HG03439 (cell line): ENCODE measurements at regions not wholly inside any gene's neighbourhood (a gene's known extent, or its start where the extent isn't known, plus 50 kb on each side); places are given as distances from the start of the nearest gene placed in this dataset.
"Not testable (repeated sequence)": the region's sequence is repeated elsewhere in the genome, so short reads cannot be mapped to it uniquely, and the experiment has no call there.

ENCODE experiments used
- ATAC-seq: cut with Tn5 transposase; IDR thresholded peaks from one replicate; pipeline ENCODE4 v1.9.1; 2021; ENCODE audit warnings: mild to moderate bottlenecking, moderate library complexity; ENCODE audit not compliant: unreplicated experiment

DNA sequence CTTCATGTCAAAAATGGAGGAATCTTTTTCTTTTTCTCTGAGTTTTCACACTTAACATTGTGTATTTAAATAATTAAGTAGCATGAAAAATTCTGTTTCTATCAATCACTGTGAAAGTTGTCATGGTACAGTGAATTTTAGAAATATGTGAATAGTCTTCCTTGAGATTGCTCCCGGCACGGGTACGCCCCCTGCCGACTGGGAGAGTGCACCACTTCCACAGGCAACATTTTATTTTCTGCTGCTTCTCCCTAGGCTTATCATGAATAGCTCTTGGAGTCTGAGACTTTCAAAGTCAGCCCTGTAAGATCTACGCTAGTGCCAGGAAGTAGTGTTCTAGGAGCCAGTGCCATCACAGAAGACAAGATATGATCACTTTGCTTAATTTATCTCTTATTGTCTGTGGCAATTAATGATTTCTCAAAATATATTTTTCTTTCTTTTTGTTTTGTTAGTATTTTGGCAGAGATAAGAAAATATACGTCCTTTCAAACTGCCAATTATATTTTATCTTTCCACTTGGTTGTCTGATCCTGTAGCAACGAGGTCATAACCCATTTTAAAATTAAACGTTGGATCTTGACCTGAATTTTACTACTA lies 763.8 kb upstream of the AADAT start:
- ATAC-seq = peak; percentile 75

DNA sequence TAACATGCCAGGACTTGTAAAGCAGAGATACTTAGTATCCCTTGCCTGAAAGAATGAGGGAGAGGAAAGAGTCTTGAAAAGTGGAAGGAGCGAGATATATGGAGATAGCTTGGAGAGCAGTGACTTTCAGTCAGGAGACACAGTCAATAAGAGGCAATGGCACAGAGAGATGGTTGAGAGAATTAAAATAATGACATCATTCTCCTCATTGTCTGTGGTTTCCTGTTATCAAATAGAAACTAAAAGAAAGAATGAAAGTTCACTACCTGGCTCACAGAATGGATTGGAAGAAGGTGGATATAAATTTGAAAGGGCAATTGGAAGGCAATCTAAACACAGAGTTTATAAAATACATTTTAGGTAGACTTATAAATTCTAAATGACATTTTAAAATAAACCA lies 760.2 kb upstream of the AADAT start:
- peak; percentile 58 for ATAC-seq

DNA sequence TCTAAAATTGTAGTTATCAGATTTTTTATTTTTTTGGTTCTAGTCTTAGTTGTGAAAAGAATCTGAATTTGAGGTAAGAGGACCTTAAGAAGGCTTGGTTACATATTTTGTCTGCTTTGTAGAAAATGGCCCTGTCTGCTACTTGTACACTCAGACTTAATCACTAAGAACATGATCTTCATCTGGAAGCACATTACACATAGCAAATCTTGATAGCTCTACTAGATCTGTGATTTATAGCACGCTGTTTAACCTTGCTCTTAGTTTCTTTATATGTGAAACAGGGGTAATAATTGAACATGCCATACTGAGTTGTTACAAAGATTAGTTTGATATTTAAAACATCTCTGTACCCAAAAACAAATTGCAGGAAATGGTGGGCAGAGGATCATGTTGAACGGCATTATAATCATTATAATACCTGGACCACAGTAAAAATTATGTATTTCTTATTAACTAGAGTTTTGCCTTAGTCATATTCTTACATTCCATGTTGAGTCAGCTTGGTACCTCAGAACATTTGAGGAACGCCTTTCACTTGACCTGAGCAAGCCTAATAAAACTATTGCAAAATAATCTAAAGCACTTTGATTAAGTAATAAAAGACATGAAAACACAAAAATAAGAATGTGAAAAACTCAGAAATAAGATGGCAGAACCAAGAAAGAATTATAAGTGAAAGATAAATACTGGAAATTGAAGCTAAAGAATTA lies 738.0 kb upstream of the AADAT start:
- ATAC-seq = no peak

DNA sequence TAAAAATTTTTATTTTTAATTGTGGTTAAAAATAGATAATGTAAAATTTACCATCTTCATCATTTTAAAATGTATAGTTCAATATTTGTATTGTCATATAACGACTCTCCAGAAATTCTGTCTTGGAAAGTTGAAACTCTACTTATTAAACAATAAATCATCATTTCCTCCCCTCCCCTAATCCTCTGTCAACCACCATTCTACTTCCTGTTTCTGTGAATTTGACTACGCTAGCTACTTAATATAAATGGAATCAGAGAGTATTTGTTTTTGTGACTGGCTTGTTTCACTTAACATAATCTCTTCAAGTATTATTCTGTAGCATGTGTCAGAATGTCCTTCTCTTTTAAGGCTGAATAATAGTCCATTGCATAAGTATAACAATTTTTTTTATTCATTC lies 729.0 kb upstream of the AADAT start:
- no peak for ATAC-seq

DNA sequence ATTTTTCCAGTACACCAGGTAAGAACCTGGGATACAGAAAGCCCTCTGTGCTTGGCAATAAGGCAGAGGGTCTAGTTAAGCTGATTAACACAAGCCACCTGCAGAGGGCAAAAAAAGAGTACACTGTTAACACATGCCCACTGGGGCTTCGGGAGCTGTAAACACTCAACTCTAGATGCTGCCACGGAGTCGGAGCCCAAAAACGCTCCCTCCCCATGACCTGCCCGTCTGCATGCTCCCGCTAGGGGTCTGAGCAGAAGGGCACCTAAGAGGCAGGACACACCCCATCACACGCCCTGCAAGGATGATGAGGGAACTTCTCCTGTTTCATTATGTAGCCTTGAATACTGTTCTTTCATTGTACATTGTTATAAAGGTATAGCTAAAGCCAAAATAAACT lies 715.6 kb upstream of the AADAT start:
- no peak for ATAC-seq

DNA sequence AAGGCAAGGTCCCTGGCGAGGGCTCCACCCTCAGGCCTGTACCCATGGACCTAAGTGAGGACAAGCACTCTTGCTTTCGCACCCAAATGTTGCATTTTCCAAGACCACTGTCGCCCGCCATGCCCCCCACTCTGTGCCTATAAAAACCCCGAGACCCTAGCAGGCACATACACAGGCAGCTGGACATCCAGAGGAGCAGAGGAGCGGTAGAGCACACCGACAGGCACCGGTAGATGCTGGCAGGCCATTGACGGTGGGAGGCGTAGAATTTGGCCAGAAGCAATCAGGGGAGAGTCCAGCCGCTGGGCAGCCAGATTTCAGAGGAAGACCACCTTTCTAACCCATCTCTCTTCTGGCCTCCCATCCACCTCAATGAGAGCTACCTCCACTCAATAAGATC lies 715.2 kb upstream of the AADAT start:
- no peak for ATAC-seq

DNA sequence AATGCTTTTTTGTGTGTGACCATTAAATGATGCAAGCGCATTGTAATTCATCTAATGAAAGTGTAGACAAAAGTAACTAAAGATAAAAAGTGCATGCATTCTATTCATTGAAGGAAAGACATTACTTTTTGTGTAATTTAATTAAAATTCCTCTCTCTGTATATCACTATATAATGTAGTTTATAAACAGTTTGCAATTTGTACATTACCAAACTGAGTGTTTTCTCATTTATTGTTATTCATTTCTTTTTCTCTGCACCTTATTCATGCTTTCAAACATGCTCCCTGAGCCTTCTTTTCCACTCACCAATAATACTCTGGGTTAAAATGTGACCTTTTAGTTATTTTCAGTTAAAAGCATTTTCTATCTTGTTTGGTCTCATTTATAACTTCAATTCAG lies 713.7 kb upstream of the AADAT start:
- no peak for ATAC-seq

DNA sequence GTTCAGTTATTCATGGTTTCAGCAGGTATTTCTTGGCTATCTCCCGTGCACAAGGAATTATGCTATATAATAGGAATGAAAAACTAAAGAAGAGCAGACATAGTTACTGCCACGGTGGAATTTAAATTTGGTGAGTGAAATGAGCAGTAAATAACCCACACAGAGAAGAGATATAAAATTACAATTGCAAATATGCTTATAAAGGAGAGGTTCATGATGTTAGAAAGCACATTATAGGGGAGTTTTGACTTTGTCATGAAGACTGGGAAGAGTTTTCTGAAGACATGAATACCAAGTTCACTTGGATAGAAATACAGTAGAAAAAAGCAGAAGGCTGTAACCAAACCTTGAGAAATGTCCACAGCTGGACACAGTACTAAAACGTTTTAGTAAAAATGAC lies 712.0 kb upstream of the AADAT start:
- no peak for ATAC-seq

DNA sequence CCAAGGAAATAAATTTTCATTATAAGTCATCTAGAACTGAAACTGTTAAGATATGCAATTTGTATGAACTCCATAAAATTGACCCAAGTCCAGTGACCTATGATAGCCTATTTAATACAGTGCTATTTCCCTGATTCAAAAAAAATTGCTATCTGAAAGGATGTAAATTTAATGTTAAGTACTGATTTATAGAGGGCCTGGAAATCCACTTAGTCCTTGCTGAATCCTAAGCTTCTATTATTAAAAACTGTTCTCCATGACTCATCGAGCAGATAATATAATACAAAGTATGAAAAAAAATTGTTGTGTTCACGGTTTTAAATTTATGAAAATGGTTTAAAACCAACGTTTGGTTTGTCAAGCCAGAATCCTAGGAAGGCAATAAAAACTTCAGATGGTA lies 704.8 kb upstream of the AADAT start:
- ATAC-seq = no peak

DNA sequence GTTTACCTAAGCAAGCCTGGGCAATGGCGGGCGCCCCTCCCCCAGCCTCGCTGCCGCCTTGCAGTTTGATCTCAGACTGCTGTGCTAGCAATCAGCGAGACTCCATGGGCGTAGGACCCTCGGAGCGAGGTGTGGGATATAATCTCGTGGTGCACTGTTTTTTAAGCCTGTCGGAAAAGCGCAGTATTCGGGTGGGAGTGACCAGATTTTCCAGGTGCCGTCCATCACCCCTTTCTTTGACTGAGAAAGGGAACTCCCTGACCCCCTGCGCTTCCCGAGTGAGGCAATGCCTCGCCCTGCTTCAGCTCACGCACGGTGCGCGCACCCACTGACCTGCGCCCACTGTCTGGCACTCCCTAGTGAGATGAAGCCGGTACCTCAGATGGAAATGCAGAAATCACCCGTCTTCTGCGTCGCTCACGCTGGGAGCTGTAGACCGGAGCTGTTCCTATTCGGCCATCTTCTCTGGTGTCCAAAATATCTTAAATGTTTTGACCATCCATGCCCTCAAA lies 698.8 kb upstream of the AADAT start:
- ATAC-seq = not testable (repeated sequence)

DNA sequence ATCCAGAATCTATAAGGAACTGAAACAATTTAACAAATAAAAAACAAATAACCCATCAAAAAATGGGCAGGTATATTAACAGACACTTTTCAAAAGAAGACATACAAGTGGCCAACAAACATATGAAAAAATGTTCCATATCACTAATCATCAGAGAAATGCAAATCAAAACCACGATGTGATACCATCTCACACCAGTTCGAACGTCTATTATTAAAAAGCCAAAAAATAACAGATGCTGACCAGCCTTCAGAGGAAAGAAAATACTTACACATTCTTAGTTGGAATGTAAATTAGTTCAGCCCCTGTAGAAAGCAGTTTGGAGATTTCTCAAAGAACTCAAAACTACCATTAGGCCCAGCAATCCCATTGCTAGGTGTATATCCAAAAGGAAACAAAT lies 687.9 kb upstream of the AADAT start:
- no peak for ATAC-seq

DNA sequence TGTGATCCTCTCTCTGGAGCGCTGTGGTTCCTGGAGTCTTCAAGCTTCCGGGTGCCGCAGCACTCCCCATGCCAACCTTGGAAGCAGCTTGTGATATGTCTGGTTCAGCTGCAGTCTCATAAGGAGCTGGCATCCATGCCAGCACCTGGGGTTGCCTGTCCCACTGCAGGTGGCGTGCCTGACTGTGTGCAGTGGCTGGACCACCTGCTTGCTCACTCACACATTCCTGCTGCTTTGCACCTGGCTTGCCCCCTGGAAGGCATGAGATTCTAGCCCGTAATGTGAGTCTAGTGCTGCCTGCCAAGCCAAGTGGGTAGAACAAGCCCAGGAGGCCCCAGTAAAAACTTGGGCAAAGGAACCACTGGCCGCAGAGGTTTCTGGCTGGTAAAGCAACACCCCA lies 687.2 kb upstream of the AADAT start:
- no peak for ATAC-seq

DNA sequence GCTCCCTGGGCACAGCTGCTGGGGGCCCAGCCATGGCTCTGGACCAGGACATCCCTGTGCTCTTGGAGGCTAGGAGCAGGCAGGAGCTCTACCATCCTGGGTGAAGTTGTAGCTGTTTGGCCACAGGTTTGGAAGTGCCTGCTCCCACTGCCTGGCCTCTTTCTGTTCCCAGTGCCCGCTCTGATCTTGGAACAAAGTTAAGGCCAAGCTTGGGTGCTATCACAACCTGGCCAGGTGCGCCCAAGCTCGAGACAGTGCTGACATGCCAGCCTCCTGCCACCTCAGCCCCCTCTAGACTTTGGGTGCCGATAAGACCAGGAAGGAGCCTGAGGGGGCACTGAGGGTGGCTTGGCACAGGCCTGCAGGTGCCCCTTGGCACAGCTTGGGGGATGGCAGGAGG lies 686.1 kb upstream of the AADAT start:
- ATAC-seq = no peak

DNA sequence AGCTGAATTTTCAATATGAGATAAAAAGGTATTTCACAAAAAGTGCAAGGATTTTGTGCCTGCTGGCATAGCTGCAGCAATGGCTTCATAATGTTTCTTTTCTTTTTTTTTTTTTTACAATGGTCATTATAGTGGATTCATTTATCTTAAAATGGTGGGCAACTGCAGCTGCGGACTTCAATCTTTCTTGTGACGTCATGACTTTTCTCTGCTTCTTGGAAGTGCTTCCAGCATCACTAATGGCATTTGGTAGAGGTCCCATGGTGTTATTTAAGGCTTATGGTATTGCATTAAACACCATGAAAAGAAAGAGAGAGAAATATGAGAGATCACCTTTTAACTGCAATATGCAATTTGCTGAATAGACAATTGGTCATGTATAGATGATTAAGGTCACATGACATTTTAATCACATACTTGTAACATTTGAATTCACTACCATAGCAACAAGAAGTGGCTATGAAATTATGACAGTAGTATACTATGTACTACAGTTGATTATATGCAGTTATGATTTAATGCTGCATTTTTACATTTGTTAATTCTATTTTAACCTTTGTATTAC lies 684.0 kb upstream of the AADAT start:
- ATAC-seq = no peak

DNA sequence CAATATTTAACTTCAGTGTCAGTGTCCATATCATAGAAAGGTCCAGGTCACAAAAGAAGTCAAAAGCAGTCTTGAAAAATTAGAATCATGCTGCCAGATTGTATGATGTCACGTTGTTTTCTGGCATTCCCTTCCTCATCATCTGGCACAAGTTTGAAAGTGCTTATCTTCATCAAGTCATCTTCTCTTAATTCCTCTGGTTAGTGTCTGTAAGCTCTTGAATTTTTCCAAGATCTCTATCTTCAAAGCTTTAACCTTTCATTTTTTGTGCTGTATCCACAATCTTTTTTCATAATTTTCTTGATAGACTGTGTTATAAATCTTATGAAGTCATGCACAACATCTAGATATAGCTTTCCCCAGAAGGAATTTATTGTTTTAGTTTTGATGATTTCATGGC lies 682.7 kb upstream of the AADAT start:
- ATAC-seq = no peak

DNA sequence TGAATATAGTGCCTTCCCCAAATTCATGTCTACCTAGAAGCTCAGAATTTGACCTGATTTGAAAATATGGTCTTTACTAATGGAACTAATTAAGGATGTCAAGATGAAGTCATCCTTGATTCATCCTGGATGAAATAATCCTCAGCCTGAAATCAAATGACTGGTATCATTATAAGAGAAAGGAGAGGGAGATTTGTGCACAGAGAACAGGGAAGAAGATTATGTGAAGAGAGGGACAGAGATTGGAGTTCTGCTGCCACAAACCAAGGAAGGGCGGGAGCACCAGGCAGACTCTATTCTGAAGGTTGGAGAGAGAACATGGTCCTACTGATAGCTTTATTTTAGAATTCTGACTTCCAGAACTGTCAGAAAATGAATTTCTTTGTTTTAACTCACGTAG lies 680.9 kb upstream of the AADAT start:
- ATAC-seq = no peak

DNA sequence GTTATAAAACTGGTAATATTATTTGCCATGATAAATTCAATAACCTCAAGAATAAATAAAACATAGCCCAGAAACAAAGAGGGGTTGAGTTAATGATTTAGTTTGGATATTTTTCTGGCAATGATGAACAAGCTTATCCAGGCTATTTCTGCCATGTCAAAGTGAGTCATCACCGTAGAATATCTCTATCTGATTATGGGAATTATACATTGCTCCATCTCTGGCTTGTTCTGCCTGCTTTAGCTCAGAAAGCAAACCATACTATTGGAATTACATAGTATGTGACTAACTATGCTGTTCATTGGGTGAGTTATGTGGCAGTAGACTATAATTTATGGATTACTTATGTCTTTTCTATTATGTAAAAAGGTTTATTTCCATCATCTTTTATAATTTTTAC lies 680.1 kb upstream of the AADAT start:
- no peak for ATAC-seq

DNA sequence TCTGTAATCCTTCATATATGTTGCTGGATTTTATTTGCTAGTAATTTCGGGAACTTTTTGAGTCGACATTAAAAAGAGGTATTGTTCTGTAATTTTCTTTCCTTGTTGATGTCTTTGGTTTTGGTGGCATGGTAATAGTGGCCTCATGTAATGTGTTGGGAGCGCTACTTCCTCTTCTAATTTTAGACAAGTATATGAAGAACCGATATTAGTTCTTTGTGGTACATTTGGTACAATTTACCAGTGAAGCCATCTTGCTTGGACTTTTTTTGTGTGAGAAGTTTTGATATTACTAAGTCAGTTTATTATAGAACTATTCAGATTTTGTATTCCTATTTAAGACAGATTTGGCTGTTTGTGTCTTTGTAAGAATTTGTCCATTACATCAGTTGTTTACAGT lies 669.2 kb upstream of the AADAT start:
- no peak for ATAC-seq

DNA sequence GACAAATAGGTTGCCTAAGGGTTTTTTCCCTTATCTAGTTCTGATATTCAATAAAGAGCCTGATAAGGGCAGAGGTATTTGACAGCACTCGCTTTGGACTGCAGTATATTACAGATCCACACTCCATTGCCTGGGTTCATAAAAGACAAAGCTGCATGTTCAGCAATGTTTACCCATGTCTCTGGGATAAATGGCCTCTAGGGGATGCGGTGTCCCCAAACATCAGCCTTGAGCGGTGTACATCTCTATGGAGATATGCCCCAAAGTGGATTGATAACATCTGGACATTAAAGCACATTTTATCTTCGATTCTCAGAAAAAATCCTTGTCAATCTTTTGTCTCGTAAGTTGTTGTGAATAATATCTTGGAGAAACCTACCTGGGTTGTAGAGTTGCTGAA lies 660.8 kb upstream of the AADAT start:
- ATAC-seq = no peak

DNA sequence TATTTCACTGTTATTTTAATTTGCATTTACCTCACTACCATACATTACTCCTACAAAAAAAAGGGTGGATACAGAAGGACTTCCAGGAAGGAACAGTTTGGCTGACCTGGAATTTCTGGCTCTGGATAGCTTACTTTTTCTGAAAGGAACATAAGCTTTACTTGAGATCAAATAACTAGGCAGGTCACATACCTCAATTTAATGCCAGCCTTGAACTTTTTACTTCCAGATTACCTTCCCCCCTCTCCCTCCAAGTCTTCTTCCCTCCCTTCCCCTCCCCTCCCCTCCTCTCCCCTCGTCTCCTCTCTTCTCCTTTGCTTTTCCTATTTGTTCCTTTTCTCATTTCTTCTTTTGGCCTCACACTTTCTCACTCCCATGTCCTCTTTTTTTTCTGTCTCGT lies 659.2 kb upstream of the AADAT start:
- no peak for ATAC-seq

DNA sequence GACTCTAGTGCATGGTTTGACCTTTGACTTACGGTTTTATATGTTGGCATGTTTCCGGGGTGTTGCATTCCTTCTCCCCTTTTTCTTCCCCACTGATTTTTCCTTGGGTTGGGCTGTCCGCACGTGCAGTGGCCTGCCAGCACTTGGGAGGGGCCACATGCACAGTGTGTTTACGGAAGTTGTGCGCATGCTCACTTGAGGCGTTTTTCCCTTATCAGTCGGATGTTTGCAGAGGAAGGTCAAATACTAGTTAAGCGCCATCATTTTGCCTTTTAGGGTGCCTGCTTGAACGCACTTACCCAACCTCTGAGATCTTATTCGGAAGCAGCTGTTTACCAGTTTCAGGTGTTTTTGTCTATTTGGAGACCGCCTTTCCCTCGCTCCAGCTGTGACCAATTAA lies 653.9 kb upstream of the AADAT start:
- no peak for ATAC-seq

DNA sequence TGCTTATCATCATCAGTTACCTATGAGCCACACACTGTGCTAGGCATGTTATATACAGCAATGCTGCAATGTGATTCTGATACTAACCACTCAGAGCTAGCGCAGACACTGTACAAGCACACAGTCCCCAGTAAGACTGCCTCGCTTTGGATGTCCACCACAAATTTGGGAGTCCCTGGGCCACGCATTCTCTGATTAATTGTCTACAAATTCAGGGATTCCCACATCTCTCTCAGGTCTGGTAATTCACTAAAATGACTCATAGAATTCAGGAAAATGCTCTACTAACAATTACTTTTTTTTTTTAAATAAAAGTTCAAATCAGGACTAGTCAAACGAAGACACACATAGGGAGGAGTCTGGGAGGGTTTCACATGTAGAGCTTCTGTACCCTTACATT lies 652.1 kb upstream of the AADAT start:
- no peak for ATAC-seq

DNA sequence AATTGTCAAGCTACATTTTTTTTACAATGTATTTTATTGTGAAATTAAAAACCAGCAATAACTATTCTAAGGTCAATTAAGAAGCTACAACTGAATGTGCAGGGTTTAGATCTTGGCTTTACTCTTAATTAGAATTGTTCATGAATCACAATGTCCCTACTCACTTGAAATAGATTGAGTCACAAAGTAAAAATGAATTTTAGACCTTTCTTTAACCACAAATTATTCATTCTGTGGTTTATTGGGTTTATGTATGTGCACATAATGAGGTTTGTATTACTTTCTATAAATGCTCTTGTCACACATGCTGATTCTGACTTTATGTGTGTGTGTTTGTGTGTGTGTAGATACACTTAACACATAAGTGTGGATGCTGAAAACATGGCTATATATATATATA lies 647.0 kb upstream of the AADAT start:
- no peak for ATAC-seq
